MM.1S (cell line): ENCODE measurements at regions not wholly inside any gene's neighbourhood (a gene's known extent, or its start where the extent isn't known, plus 50 kb on each side); places are given as distances from the start of the nearest gene placed in this dataset.

Source experiments
- DNase-seq: peaks from one replicate; pipeline ENCODE4 v3.0.0-alpha.2; 2015
- H2AFZ ChIP-seq: fragments of 300-600 bp; sonication (generic); 2 replicates; pipeline ENCODE4 v1.6.0; 2016; ENCODE audit warnings: antibody characterized with exemption, low read length
- H3F3A ChIP-seq: fragments of 300-600 bp; sonication (generic); 2 replicates; pipeline ENCODE4 v1.6.1; 2016; ENCODE audit warnings: mild to moderate bottlenecking, antibody characterized with exemption, low read length, moderate library complexity, mixed read lengths; ENCODE audit not compliant: insufficient read depth
- H3K27ac ChIP-seq: fragments of 300-600 bp; sonication (generic); 2 replicates; pipeline ENCODE4 v1.5.1; 2016; ENCODE audit warnings: mild to moderate bottlenecking, low read length
- H3K27me3 ChIP-seq: fragments of 300-600 bp; sonication (generic); replicated peaks from 2 replicates; pipeline ENCODE4 v1.6.0; 2016; ENCODE audit warnings: low read length; ENCODE audit not compliant: insufficient read depth
- H3K36me3 ChIP-seq: fragments of 300-600 bp; sonication (generic); replicated peaks from 2 replicates; pipeline ENCODE4 v1.6.1; 2016; ENCODE audit warnings: mild to moderate bottlenecking, low read length, mixed read lengths; ENCODE audit not compliant: insufficient read depth
- H3K4me1 ChIP-seq: fragments of 300-600 bp; sonication (generic); 2 replicates; pipeline ENCODE4 v1.6.1; 2016; ENCODE audit warnings: low read length, mixed read lengths
- H3K4me2 ChIP-seq: fragments of 300-600 bp; sonication (generic); 2 replicates; pipeline ENCODE4 v1.6.0; 2016; ENCODE audit warnings: low read depth, low read length
- H3K4me3 ChIP-seq: fragments of 300-600 bp; sonication (generic); 2 replicates; pipeline ENCODE4 v1.5.1; 2016; ENCODE audit warnings: low read length, mixed read lengths
- H3K79me2 ChIP-seq: fragments of 300-600 bp; sonication (generic); 2 replicates; pipeline ENCODE4 v1.6.1; 2016; ENCODE audit warnings: mixed run types, low read length, mixed read lengths
- H3K9ac ChIP-seq: fragments of 300-600 bp; sonication (generic); 2 replicates; pipeline ENCODE4 v1.6.1; 2016; ENCODE audit warnings: low read length, mixed read lengths
- H3K9me2 ChIP-seq: fragments of 300-600 bp; sonication (generic); replicated peaks from 2 replicates; pipeline ENCODE4 v1.6.1; 2016; ENCODE audit warnings: mild to moderate bottlenecking, low read length, mixed read lengths; ENCODE audit not compliant: insufficient read depth
- H3K9me3 ChIP-seq: fragments of 300-600 bp; sonication (generic); replicated peaks from 2 replicates; pipeline ENCODE4 v1.6.1; 2016; ENCODE audit warnings: mild to moderate bottlenecking, low read length, mixed read lengths; ENCODE audit not compliant: insufficient read depth
- H4K20me1 ChIP-seq: fragments of 300-600 bp; sonication (generic); 2 replicates; pipeline ENCODE4 v1.6.1; 2016; ENCODE audit warnings: mild to moderate bottlenecking, low read length, moderate library complexity, mixed read lengths; ENCODE audit not compliant: insufficient read depth
- CTCF ChIP-seq: fragments of 300-600 bp; sonication (generic); IDR thresholded peaks from 2 replicates; pipeline ENCODE4 v1.5.1; 2016; ENCODE audit warnings: antibody characterized with exemption, low read length, mixed read lengths
- EZH2 ChIP-seq: fragments of 300-600 bp; sonication (generic); optimal IDR thresholded peaks from 2 replicates; pipeline ENCODE3; 2017; ENCODE audit warnings: low read depth, mild to moderate bottlenecking, antibody characterized with exemption, low read length, mixed read lengths
- EZH2phosphoT487 ChIP-seq: fragments of 300-600 bp; sonication (generic); IDR thresholded peaks from 2 replicates; pipeline ENCODE4 v1.6.1; 2018; ENCODE audit warnings: antibody characterized with exemption, low read length

- Histone ChIP-seq H3K9ac (no peak overlapping the region), H4K20me1 (no peaks in the 10 kb centered on the region), H3K79me2 (no peaks in the 10 kb centered on the region), H3K4me1 (no peaks in the 10 kb centered on the region), H3K27me3 (no peaks in the 10 kb centered on the region), H3K27ac (no peak overlapping the region), H3F3A (no peaks in the 10 kb centered on the region), H3K4me2 (no peak overlapping the region), H3K36me3 (no peaks in the 10 kb centered on the region), H2AFZ (no peak overlapping the region), H3K9me3 (no peaks in the 10 kb centered on the region), H3K9me2 (no peaks in the 10 kb centered on the region), H3K4me3 (no peak overlapping the region)
- TF ChIP-seq EZH2phosphoT487 (no peak), EZH2 (no peak), CTCF (no peak)
- DNase-seq, result no peak
These were observed 393.3 kb downstream of the IRS2 start for GRCh38 chr13:109393045-109393444.

GRCh38 chr13:109390391-109390790 lies 396.0 kb downstream of the IRS2 start:
- no peak overlapping the region for H2AFZ ChIP-seq
- H3K27ac ChIP-seq, result no peak overlapping the region

GRCh38 chr13:109389892-109390345 lies 396.5 kb downstream of the IRS2 start:
- Histone ChIP-seq H2AFZ (no peak overlapping the region), H3K36me3 (no peaks in the 10 kb centered on the region), H3K79me2 (no peaks in the 10 kb centered on the region), H3K4me3 (no peak overlapping the region), H3F3A (no peaks in the 10 kb centered on the region), H3K9me3 (no peaks in the 10 kb centered on the region), H3K9ac (no peak overlapping the region), H3K4me1 (no peaks in the 10 kb centered on the region), H3K27ac (no peak overlapping the region), H3K9me2 (no peaks in the 10 kb centered on the region), H3K27me3 (no peaks in the 10 kb centered on the region), H4K20me1 (no peaks in the 10 kb centered on the region), H3K4me2 (no peak overlapping the region)
- no peak for TF ChIP-seq CTCF
- no peak for TF ChIP-seq EZH2
- no peak for TF ChIP-seq EZH2phosphoT487
- no peak for DNase-seq

More at GRCh38 chr13:109390391-109390790, 396.0 kb downstream of the IRS2 start:
- H3K79me2 ChIP-seq, result no peaks in the 10 kb centered on the region
- H3K9me2 ChIP-seq, result no peaks in the 10 kb centered on the region
- H4K20me1 ChIP-seq, result no peaks in the 10 kb centered on the region
- no peak overlapping the region for H3K4me3 ChIP-seq
- no peak overlapping the region for H3K9ac ChIP-seq
- no peak for DNase-seq
- no peaks in the 10 kb centered on the region for H3F3A ChIP-seq
- no peaks in the 10 kb centered on the region for H3K4me1 ChIP-seq
- H3K9me3 ChIP-seq, result no peaks in the 10 kb centered on the region
- H3K36me3 ChIP-seq, result no peaks in the 10 kb centered on the region
- H3K27me3 ChIP-seq, result no peaks in the 10 kb centered on the region
- no peak overlapping the region for H3K4me2 ChIP-seq
- no peak for TF ChIP-seq EZH2phosphoT487
- TF ChIP-seq EZH2, result no peak
- no peak for TF ChIP-seq CTCF
